Small intestine (tissue), 7 donors: ENCODE measurements at regions not wholly inside any gene's neighbourhood (a gene's known extent, or its start where the extent isn't known, plus 50 kb on each side); places are given as distances from the start of the nearest gene placed in this dataset.

Experiments used
- DNase-seq, 2 donors: peaks; one replicate each; pipeline versions ENCODE4 v3.0.0 to v3.0.0-alpha.2; 2013
- FAIRE-seq: peaks from 2 replicates; lab custom pipeline; 2012; peaks lifted over from hg19 to GRCh38; lab: Jason Lieb, UNC
- H3K27ac ChIP-seq, 3 donors: one replicate each; pipeline ENCODE4 v1.5.1; 2013; ENCODE audit warnings: low read length in 2 of 3, mild to moderate bottlenecking in 2 of 3, control low read depth in 1 of 3, inconsistent platforms in 1 of 3, low read depth in 1 of 3, moderate library complexity in 1 of 3
- H3K27me3 ChIP-seq, 3 donors: one replicate each; pipeline ENCODE4 v1.6.1; 2013; ENCODE audit warnings: low read length in 3 of 3, inconsistent platforms in 1 of 3; ENCODE audit not compliant: control insufficient read depth in 3 of 3, insufficient read depth in 3 of 3
- H3K36me3 ChIP-seq, 3 donors: one replicate each; pipeline ENCODE4 v1.6.1; 2013; ENCODE audit warnings: low read length in 3 of 3, inconsistent platforms in 1 of 3, low read depth in 1 of 3, mild to moderate bottlenecking in 1 of 3, moderate library complexity in 1 of 3; ENCODE audit not compliant: control insufficient read depth in 3 of 3, insufficient read depth in 2 of 3
- H3K4me1 ChIP-seq, 3 donors: one replicate each; pipeline ENCODE4 v1.6.1; 2013; ENCODE audit warnings: low read length in 2 of 3, inconsistent platforms in 1 of 3, low read depth in 1 of 3, mild to moderate bottlenecking in 1 of 3, moderate library complexity in 1 of 3; ENCODE audit not compliant: control insufficient read depth in 3 of 3, insufficient read depth in 2 of 3
- H3K4me3 ChIP-seq, 3 donors: one replicate each; pipeline ENCODE4 v1.5.1; 2013; ENCODE audit warnings: low read length in 3 of 3, control low read depth in 1 of 3, inconsistent platforms in 1 of 3, low read depth in 1 of 3, mild to moderate bottlenecking in 1 of 3, moderate library complexity in 1 of 3
- H3K9me3 ChIP-seq, 2 donors: one replicate each; pipeline ENCODE4 v1.6.1; 2013; ENCODE audit warnings: low read depth in 1 of 2, low read length in 1 of 2; ENCODE audit not compliant: control insufficient read depth in 2 of 2, insufficient read depth in 1 of 2
- WGBS, 3 donors: extraction: QIAGEN DNeasy Blood & Tissue Kit; methylation state at CpG; one replicate each; pipeline ENCODE4 v1.1.7; 2013; 5-methylcytosine and 5-hydroxymethylcytosine counted together
- donor health status: healthy with polysubstance abuse.
- donor health status: control.
- donor health status: control.
- donor health status: Bipolar disorder and iron deficiency.
- donor health status: healthy.

GRCh38 chr15:55015093-55015445 is 181.7 kb downstream of the RSL24D1 start:
- Histone ChIP-seq H3K9me3 (no peaks in the 10 kb centered on the region), H3K27ac (no peak overlapping the region), H3K4me3 (no peak overlapping the region), H3K27me3 (peaks cover 0 to 2% (median 0%) of the 10 kb centered on the region in 3 donors), H3K36me3 (no peaks in the 10 kb centered on the region), H3K4me1 (no peaks in the 10 kb centered on the region)
- no peak for DNase-seq
- no peak for FAIRE-seq
- 49 to 76% (median 72%) methylated on average over 3 of the region's 3 CpGs for WGBS, 3 donors

- FAIRE-seq (no peak), DNase-seq (no peak)
- Histone ChIP-seq H3K27ac (no peak overlapping the region), H3K36me3 (no peaks in the 10 kb centered on the region), H3K4me1 (no peaks in the 10 kb centered on the region), H3K4me3 (no peak overlapping the region), H3K27me3 (peaks cover 0 to 2% (median 0%) of the 10 kb centered on the region in 3 donors), H3K9me3 (no peaks in the 10 kb centered on the region)
- 56 to 60% (median 57%) methylated on average over 1 of the region's 1 CpG for WGBS, 3 donors
Measured at GRCh38 chr15:55014391-55015092, 182.2 kb downstream of the RSL24D1 start.

- peaks cover 0 to 2% (median 0%) of the 10 kb centered on the region in 3 donors for H3K27me3 ChIP-seq
- WGBS, 3 donors, result 43 to 74% (median 73%) methylated on average over 4 of the region's 4 CpGs
- FAIRE-seq (no peak), DNase-seq (no peak)
- H3K4me1 ChIP-seq, result no peaks in the 10 kb centered on the region
- H3K36me3 ChIP-seq, result no peaks in the 10 kb centered on the region
- no peak overlapping the region for H3K4me3 ChIP-seq
- H3K9me3 ChIP-seq, result no peaks in the 10 kb centered on the region
- no peak overlapping the region for H3K27ac ChIP-seq
Measured at GRCh38 chr15:55008421-55008820, 188.3 kb downstream of the RSL24D1 start.

GRCh38 chr15:55007561-55007960 is 189.2 kb downstream of the RSL24D1 start:
- peaks cover 0 to 2% (median 0%) of the 10 kb centered on the region in 3 donors for H3K27me3 ChIP-seq
- H3K27ac ChIP-seq, result no peak overlapping the region
- H3K4me3 ChIP-seq, result no peak overlapping the region
- no peaks in the 10 kb centered on the region for H3K36me3 ChIP-seq
- DNase-seq, result no peak
- 57 to 70% (median 70%) methylated on average over 5 of the region's 5 CpGs for WGBS, 3 donors
- H3K4me1 ChIP-seq, result no peaks in the 10 kb centered on the region
- H3K9me3 ChIP-seq, result no peaks in the 10 kb centered on the region
- FAIRE-seq, result no peak

GRCh38 chr15:55005679-55006078 is 191.1 kb downstream of the RSL24D1 start:
- H3K9me3 ChIP-seq, result no peaks in the 10 kb centered on the region
- DNase-seq, result no peak
- H3K4me3 ChIP-seq, result no peak overlapping the region
- H3K27ac ChIP-seq, result no peak overlapping the region
- no peaks in the 10 kb centered on the region for H3K27me3 ChIP-seq
- no peak for FAIRE-seq
- H3K36me3 ChIP-seq, result no peaks in the 10 kb centered on the region
- H3K4me1 ChIP-seq, result no peaks in the 10 kb centered on the region

- no peak for DNase-seq
- FAIRE-seq, result no peak
Measured at GRCh38 chr15:55003965-55004873, 192.5 kb downstream of the RSL24D1 start.

GRCh38 chr15:54998661-54999060 is 198.1 kb downstream of the RSL24D1 start:
- Histone ChIP-seq H3K36me3 (no peaks in the 10 kb centered on the region), H3K4me1 (no peaks in the 10 kb centered on the region), H3K4me3 (no peak overlapping the region), H3K27ac (no peak overlapping the region), H3K27me3 (no peaks in the 10 kb centered on the region), H3K9me3 (no peaks in the 10 kb centered on the region)
- WGBS, 3 donors, result 97% methylated on average over 1 of the region's 1 CpG
- FAIRE-seq (no peak), DNase-seq (no peak)

More at GRCh38 chr15:55003965-55004873, 192.5 kb downstream of the RSL24D1 start:
- Histone ChIP-seq H3K27me3 (no peaks in the 10 kb centered on the region), H3K27ac (no peak overlapping the region), H3K4me1 (no peaks in the 10 kb centered on the region), H3K36me3 (no peaks in the 10 kb centered on the region), H3K9me3 (no peaks in the 10 kb centered on the region), H3K4me3 (no peak overlapping the region)
- WGBS, 3 donors, result 74 to 75% (median 75%) methylated on average over 9 of the region's 9 CpGs

GRCh38 chr15:54990793-54991192 is 205.9 kb downstream of the RSL24D1 start:
- FAIRE-seq (no peak), DNase-seq (no peak)
- 81 to 86% (median 86%) methylated on average over 7 of the region's 7 CpGs for WGBS, 3 donors
- no peaks in the 10 kb centered on the region for H3K4me1 ChIP-seq
- H3K36me3 ChIP-seq, result no peaks in the 10 kb centered on the region
- H3K9me3 ChIP-seq, result peaks cover 1 to 7% of the 10 kb centered on the region in 2 donors
- no peaks in the 10 kb centered on the region for H3K27me3 ChIP-seq
- no peak overlapping the region for H3K4me3 ChIP-seq
- H3K27ac ChIP-seq, result no peak overlapping the region
